ENCODE measurements at regions not wholly inside any gene's neighbourhood (a gene's known extent, or its start where the extent isn't known, plus 50 kb on each side); places are given as distances from the start of the nearest gene placed in this dataset.

GRCh38 chr22:25484521-25485315 lies 79.8 kb upstream of the GRK3 start:
- Mint-ChIP-seq H3K4me3 (no peak overlapping the region), H3K9me3 (no peaks in the 10 kb centered on the region), H3K27ac (peak overlapping the region in 1 of 2 donors; percentile 9), H3K27me3 (no peaks in the 10 kb centered on the region), H3K36me3 (no peaks in the 10 kb centered on the region), H3K4me1 (ENCODE audit: low read depth in 2 of 2) (peaks cover 0 to 19% of the 10 kb centered on the region in 2 donors)
- DNase-seq (ENCODE audit: low spot score) (no peak), ATAC-seq (peak in 1 of 2 donors; percentile 3)

GRCh38 chr22:25485626-25486545 lies 78.6 kb upstream of the GRK3 start:
- ATAC-seq = peak in 1 of 2 donors; percentile 33
- Mint-ChIP-seq H3K27me3 (no peaks in the 10 kb centered on the region), H3K27ac (peak overlapping the region in 1 of 2 donors; percentile 1), H3K36me3 (no peaks in the 10 kb centered on the region), H3K9me3 (no peaks in the 10 kb centered on the region), H3K4me3 (no peak overlapping the region), H3K4me1 (ENCODE audit: low read depth in 2 of 2) (peaks cover 0 to 19% of the 10 kb centered on the region in 2 donors)
- no peak for DNase-seq (ENCODE audit: low spot score)

DNA sequence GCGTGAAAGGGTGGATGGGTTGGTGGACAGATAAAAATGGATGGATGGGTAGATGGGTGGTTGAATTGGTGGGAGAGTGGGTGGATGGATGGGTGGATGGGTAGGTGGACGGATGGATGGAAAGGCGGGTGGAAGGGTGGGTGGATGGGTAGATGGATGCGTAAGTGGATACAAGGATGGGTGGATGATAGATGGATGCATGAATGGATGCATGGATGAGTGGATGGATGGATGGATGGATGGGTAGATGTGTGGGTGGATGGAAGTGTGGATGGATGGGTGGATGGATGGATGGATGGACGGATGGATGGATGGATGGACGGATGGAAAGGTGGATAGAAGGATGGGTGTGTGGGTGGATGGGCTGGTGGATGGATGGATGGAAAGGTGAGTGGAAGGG lies 77.0 kb upstream of the GRK3 start:
- no peak overlapping the region for H3K27ac Mint-ChIP-seq
- peaks cover 0 to 12% of the 10 kb centered on the region in 2 donors for H3K27me3 Mint-ChIP-seq
- H3K9me3 Mint-ChIP-seq = no peaks in the 10 kb centered on the region
- H3K4me3 Mint-ChIP-seq = no peak overlapping the region
- peaks cover 0 to 19% of the 10 kb centered on the region in 2 donors for H3K4me1 Mint-ChIP-seq (ENCODE audit: low read depth in 2 of 2)
- DNase-seq (ENCODE audit: low spot score) (no peak), ATAC-seq (no peak)
- H3K36me3 Mint-ChIP-seq = no peaks in the 10 kb centered on the region

DNA sequence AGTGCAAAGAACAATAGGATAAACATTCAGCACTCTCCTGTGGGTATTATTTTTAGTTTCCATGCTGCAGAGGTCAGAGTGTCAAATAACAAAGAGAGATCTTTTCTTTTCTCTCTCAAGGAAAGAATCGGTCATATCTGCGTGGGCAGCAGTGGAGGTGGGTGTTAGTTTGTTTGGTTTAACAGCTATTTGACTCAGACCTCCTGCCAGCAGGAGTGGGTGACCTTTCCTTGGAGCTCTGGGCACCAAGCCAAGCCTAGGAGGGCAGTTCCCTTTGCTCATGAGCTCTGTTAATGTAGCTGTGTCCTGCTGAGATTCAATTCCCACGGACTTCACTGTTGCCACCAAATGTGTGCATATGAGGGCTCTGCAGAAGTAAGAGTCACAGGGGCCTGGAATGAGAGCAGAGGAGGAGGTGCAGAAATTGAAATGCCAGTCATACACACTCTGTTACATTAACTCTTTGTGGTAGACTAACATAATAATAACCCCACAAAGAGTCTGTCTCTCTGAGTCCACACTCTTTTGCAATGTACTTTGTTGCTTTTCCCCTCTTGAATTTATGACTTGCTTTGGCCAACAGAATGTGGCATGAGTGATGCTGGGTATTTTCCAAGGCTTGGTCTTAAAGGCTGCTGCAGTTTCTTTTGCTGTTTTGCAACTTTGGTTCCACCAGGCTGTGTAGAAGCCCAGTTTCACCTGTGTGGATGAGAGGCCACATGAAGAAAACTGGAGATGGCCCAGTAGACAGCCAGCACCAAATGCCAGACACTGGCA lies 76.0 kb upstream of the GRK3 start:
- Mint-ChIP-seq H3K36me3 (no peaks in the 10 kb centered on the region), H3K27ac (no peak overlapping the region), H3K4me3 (no peak overlapping the region), H3K9me3 (no peaks in the 10 kb centered on the region), H3K27me3 (peaks cover 4 to 18% of the 10 kb centered on the region in 2 donors), H3K4me1 (ENCODE audit: low read depth in 2 of 2) (peaks cover 0 to 20% of the 10 kb centered on the region in 2 donors)
- DNase-seq (ENCODE audit: low spot score) = no peak
- ATAC-seq = no peak

DNA sequence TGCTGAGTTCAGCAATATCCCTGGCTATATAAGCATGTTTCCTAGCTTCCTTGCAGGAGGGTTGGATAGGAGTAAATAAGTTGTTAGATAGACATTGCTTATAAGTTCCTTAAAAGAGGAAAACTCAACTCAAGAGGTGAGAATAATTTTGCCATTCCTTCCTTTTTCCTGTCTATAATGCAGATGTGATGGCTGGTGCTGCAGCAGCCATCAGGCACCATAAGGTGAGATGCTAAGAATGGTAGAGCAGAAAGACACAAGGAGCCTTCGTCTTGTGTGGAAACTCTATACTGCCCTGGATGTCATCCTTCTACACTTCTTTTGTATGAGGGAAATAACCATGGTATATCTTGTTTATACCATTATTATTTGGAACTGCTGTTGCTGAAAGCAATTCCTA lies 74.5 kb upstream of the GRK3 start:
- peaks cover 6 to 31% of the 10 kb centered on the region in 2 donors for H3K4me1 Mint-ChIP-seq (ENCODE audit: low read depth in 2 of 2)
- H3K27me3 Mint-ChIP-seq = peaks cover 8 to 34% of the 10 kb centered on the region in 2 donors
- no peak overlapping the region for H3K4me3 Mint-ChIP-seq
- H3K9me3 Mint-ChIP-seq = no peaks in the 10 kb centered on the region
- no peak overlapping the region for H3K27ac Mint-ChIP-seq
- DNase-seq (ENCODE audit: low spot score) = no peak
- no peaks in the 10 kb centered on the region for H3K36me3 Mint-ChIP-seq
- no peak for ATAC-seq

GRCh38 chr22:25490896-25491295 lies 73.6 kb upstream of the GRK3 start:
- no peaks in the 10 kb centered on the region for H3K9me3 Mint-ChIP-seq
- peaks cover 6 to 31% of the 10 kb centered on the region in 2 donors for H3K4me1 Mint-ChIP-seq (ENCODE audit: low read depth in 2 of 2)
- H3K4me3 Mint-ChIP-seq = no peak overlapping the region
- peaks cover 8 to 35% of the 10 kb centered on the region in 2 donors for H3K27me3 Mint-ChIP-seq
- H3K36me3 Mint-ChIP-seq = no peaks in the 10 kb centered on the region
- ATAC-seq (no peak), DNase-seq (ENCODE audit: low spot score) (no peak)
- no peak overlapping the region for H3K27ac Mint-ChIP-seq

GRCh38 chr22:25492162-25492561 lies 72.3 kb upstream of the GRK3 start:
- no peak for DNase-seq (ENCODE audit: low spot score)
- H3K4me3 Mint-ChIP-seq = no peak overlapping the region
- no peak for ATAC-seq
- H3K27me3 Mint-ChIP-seq = peaks cover 8 to 45% of the 10 kb centered on the region in 2 donors
- no peak overlapping the region for H3K27ac Mint-ChIP-seq
- peaks cover 6 to 30% of the 10 kb centered on the region in 2 donors for H3K4me1 Mint-ChIP-seq (ENCODE audit: low read depth in 2 of 2)
- no peaks in the 10 kb centered on the region for H3K36me3 Mint-ChIP-seq
- H3K9me3 Mint-ChIP-seq = no peaks in the 10 kb centered on the region

- no peak overlapping the region for H3K4me3 Mint-ChIP-seq
- H3K27ac Mint-ChIP-seq = no peak overlapping the region
- H3K9me3 Mint-ChIP-seq = no peaks in the 10 kb centered on the region
- no peak for ATAC-seq
- H3K27me3 Mint-ChIP-seq = peaks cover 8 to 53% of the 10 kb centered on the region in 2 donors
- H3K4me1 Mint-ChIP-seq (ENCODE audit: low read depth in 2 of 2) = peaks cover 6 to 25% of the 10 kb centered on the region in 2 donors
- H3K36me3 Mint-ChIP-seq = no peaks in the 10 kb centered on the region
- DNase-seq (ENCODE audit: low spot score) = no peak
Observed at GRCh38 chr22:25492841-25493734, 71.4 kb upstream of the GRK3 start.

GRCh38 chr22:25493794-25494193 lies 70.7 kb upstream of the GRK3 start:
- no peak overlapping the region for H3K4me3 Mint-ChIP-seq
- ATAC-seq (no peak), DNase-seq (ENCODE audit: low spot score) (no peak)
- H3K4me1 Mint-ChIP-seq (ENCODE audit: low read depth in 2 of 2) = peaks cover 6 to 25% of the 10 kb centered on the region in 2 donors
- H3K9me3 Mint-ChIP-seq = no peaks in the 10 kb centered on the region
- no peak overlapping the region for H3K27ac Mint-ChIP-seq
- no peaks in the 10 kb centered on the region for H3K36me3 Mint-ChIP-seq
- peaks cover 8 to 53% of the 10 kb centered on the region in 2 donors for H3K27me3 Mint-ChIP-seq

- ATAC-seq = peak; percentile 57 to 75
- Mint-ChIP-seq H3K27me3 (peaks cover 8 to 53% of the 10 kb centered on the region in 2 donors), H3K27ac (no peak overlapping the region), H3K9me3 (no peaks in the 10 kb centered on the region), H3K4me1 (ENCODE audit: low read depth in 2 of 2) (peaks cover 6 to 25% of the 10 kb centered on the region in 2 donors), H3K36me3 (no peaks in the 10 kb centered on the region), H3K4me3 (no peak overlapping the region)
- no peak for DNase-seq (ENCODE audit: low spot score)
Observed at GRCh38 chr22:25494774-25495173, 69.7 kb upstream of the GRK3 start.

- Mint-ChIP-seq H3K27me3 (peaks cover 8 to 55% of the 10 kb centered on the region in 2 donors), H3K27ac (no peak overlapping the region), H3K4me3 (no peak overlapping the region), H3K9me3 (no peaks in the 10 kb centered on the region), H3K4me1 (ENCODE audit: low read depth in 2 of 2) (peaks cover 6 to 25% of the 10 kb centered on the region in 2 donors), H3K36me3 (no peaks in the 10 kb centered on the region)
- DNase-seq (ENCODE audit: low spot score) = no peak
- ATAC-seq = no peak
Observed at GRCh38 chr22:25495285-25495684, 69.2 kb upstream of the GRK3 start.

DNA sequence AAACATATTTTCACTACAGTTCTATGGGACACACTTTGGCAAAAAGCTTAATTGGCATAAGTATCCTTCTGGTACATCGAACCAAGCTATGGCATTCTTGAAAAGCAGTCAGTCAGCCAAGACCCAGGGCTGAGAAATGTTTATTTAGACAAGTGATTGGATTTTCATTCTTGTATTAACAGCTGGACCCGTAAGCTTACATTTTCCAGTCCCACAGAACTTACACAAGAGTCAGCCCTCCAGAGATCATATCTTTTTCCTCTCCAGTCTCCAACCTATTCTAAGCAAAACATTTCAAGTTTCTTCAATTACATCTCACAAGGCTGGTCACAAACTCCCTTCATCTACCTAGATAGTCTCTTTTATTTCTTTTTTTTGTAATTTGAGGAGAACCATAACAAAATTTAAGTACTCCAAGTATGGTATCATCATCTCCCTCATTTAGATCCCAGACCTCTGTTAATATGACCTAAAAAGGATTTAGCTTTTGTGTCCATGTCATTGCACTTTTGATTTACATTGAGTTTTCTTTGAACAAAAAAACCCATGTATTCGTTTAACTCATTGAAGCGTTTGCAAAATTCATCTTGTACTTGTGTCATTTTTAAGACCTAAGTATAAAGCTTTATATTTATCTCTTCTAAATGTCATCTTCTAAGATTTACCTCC lies 67.9 kb upstream of the GRK3 start:
- H3K27ac Mint-ChIP-seq = peak overlapping the region in 1 of 2 donors; percentile 10
- peaks cover 6 to 25% of the 10 kb centered on the region in 2 donors for H3K4me1 Mint-ChIP-seq (ENCODE audit: low read depth in 2 of 2)
- ATAC-seq (no peak), DNase-seq (ENCODE audit: low spot score) (no peak)
- H3K27me3 Mint-ChIP-seq = peaks cover 8 to 64% of the 10 kb centered on the region in 2 donors
- no peaks in the 10 kb centered on the region for H3K36me3 Mint-ChIP-seq
- H3K4me3 Mint-ChIP-seq = no peak overlapping the region
- no peaks in the 10 kb centered on the region for H3K9me3 Mint-ChIP-seq
